OCI-LY7 (cell line): ENCODE measurements at regions not wholly inside any gene's neighbourhood (a gene's known extent, or its start where the extent isn't known, plus 50 kb on each side); places are given as distances from the start of the nearest gene placed in this dataset.

Source experiments
- EZH2phosphoT487 ChIP-seq: fragments of 200-600 bp; sonication (generic); IDR thresholded peaks from 2 replicates; pipeline ENCODE4 v1.6.1; 2018; ENCODE audit warnings: low read depth, borderline replicate concordance, mild to moderate bottlenecking, mixed run types, antibody characterized with exemption, low read length, moderate library complexity, mixed read lengths
- TF ChIP-seq, protein P1 (sequence below): fragments of 200-600 bp; sonication (generic); conservative IDR thresholded peaks from 2 replicates; pipeline ENCODE4 v1.5.1; 2014; ENCODE audit warnings: mild to moderate bottlenecking, antibody characterized with exemption, low read length, moderate library complexity, mixed read lengths

DNA sequence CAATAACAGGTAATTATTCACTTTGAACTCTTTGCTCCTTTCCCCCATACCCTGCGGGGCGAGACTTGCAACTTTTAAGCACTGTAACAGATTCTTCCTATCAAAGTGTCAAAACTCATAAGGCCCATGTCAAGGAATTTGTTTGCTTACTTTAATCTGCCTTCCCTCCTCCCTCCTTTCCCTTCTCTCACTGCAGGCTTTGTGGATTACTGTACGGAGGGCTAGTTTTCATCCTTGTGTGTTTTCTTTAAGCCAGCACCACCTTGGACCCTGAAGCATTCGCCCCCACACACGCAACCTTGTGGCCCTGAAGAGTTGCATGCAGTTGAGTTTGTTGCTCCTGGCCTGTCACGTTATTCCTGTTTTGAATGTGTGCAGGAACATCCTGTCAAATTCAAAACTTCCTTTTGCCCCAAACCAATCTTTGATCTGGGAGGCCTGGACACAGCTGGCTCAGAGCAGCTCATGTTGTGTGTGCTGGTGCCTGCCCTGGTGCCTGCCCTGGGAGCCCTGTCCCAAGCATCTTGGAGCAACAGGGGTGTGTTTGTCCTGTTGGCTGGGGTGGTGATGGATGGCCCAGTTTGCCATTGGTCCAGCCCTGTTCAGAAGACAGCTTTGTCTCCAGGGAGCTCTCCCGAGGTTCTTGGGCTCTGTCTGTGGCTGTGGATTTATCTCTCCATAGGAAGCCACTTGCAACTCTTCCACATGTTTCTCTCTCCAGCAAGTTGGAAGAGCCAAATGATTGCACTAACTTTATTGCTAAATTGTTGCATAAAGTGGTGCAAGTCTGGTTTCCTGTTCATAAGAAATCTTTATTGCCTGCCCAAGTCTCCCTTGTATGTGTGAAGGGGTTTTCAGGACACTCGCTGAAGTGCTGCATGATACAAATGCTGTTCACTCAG, 199.6 kb downstream of the VAPA start:
- TF ChIP-seq, protein P1, sequence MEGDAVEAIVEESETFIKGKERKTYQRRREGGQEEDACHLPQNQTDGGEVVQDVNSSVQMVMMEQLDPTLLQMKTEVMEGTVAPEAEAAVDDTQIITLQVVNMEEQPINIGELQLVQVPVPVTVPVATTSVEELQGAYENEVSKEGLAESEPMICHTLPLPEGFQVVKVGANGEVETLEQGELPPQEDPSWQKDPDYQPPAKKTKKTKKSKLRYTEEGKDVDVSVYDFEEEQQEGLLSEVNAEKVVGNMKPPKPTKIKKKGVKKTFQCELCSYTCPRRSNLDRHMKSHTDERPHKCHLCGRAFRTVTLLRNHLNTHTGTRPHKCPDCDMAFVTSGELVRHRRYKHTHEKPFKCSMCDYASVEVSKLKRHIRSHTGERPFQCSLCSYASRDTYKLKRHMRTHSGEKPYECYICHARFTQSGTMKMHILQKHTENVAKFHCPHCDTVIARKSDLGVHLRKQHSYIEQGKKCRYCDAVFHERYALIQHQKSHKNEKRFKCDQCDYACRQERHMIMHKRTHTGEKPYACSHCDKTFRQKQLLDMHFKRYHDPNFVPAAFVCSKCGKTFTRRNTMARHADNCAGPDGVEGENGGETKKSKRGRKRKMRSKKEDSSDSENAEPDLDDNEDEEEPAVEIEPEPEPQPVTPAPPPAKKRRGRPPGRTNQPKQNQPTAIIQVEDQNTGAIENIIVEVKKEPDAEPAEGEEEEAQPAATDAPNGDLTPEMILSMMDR: no peak
- TF ChIP-seq EZH2phosphoT487: no peak
